NOMO-1 (cell line): ENCODE measurements at regions not wholly inside any gene's neighbourhood (a gene's known extent, or its start where the extent isn't known, plus 50 kb on each side); places are given as distances from the start of the nearest gene placed in this dataset.

Experiments
- DNase-seq, 2 experiments: peaks; one replicate each; lab custom pipeline; 2025; ENCODE audit not compliant: unreplicated experiment in 2 of 2; lab: John Stamatoyannopoulos, UW

GRCh38 chr12:24195063-24195462 is 245.6 kb upstream of the SOX5 start:
- DNase-seq, result no peak

GRCh38 chr12:24191117-24191516 is 241.6 kb upstream of the SOX5 start:
- DNase-seq, result no peak

GRCh38 chr12:24185782-24186181 is 236.3 kb upstream of the SOX5 start:
- no peak for DNase-seq

- no peak for DNase-seq
These were observed 228.4 kb upstream of the SOX5 start for GRCh38 chr12:24177889-24178288.

- no peak for DNase-seq
These were observed 226.5 kb upstream of the SOX5 start for GRCh38 chr12:24175929-24176328.

- DNase-seq, result no peak
These were observed 225.8 kb upstream of the SOX5 start for GRCh38 chr12:24175284-24175683.

- no peak for DNase-seq
These were observed 223.6 kb upstream of the SOX5 start for GRCh38 chr12:24173067-24173466.

- DNase-seq, result no peak
These were observed 223.2 kb upstream of the SOX5 start for GRCh38 chr12:24172773-24173066.

GRCh38 chr12:24172031-24172772 is 222.7 kb upstream of the SOX5 start:
- peak; percentile 31 to 38 for DNase-seq

GRCh38 chr12:24155042-24155441 is 205.6 kb upstream of the SOX5 start:
- DNase-seq, result no peak

GRCh38 chr12:24153079-24153478 is 203.6 kb upstream of the SOX5 start:
- DNase-seq, result no peak

GRCh38 chr12:24152270-24152669 is 202.8 kb upstream of the SOX5 start:
- no peak for DNase-seq

GRCh38 chr12:24143928-24144327 is 194.5 kb upstream of the SOX5 start:
- DNase-seq, result no peak

- DNase-seq, result no peak
These were observed 189.6 kb upstream of the SOX5 start for GRCh38 chr12:24139035-24139434.

GRCh38 chr12:24138041-24138440 is 188.6 kb upstream of the SOX5 start:
- DNase-seq, result peak; percentile 0 to 68

- DNase-seq, result no peak
These were observed 185.8 kb upstream of the SOX5 start for GRCh38 chr12:24135158-24135850.

GRCh38 chr12:24134092-24134491 is 184.6 kb upstream of the SOX5 start:
- no peak for DNase-seq

GRCh38 chr12:24133384-24133783 is 183.9 kb upstream of the SOX5 start:
- no peak for DNase-seq

- DNase-seq, result no peak
These were observed 178.7 kb upstream of the SOX5 start for GRCh38 chr12:24127919-24128721.

GRCh38 chr12:24125280-24125679 is 175.8 kb upstream of the SOX5 start:
- no peak for DNase-seq

GRCh38 chr12:24121911-24122310 is 172.4 kb upstream of the SOX5 start:
- DNase-seq, result no peak

GRCh38 chr12:24118668-24119067 is 169.2 kb upstream of the SOX5 start:
- DNase-seq, result no peak
